Fibroblast of the aortic adventitia (primary cell): ENCODE measurements at regions not wholly inside any gene's neighbourhood (a gene's known extent, or its start where the extent isn't known, plus 50 kb on each side); places are given as distances from the start of the nearest gene placed in this dataset.

Experiments used
- DNase-seq: peaks from one replicate; pipeline ENCODE4 v3.0.0-alpha.2; 2010; ENCODE audit warnings: low read depth
- H3K4me3 ChIP-seq: 2 replicates; pipeline ENCODE4 v1.5.1; 2011; ENCODE audit warnings: low read depth, mild to moderate bottlenecking, control low read depth, low read length, moderate library complexity
- CTCF ChIP-seq: IDR thresholded peaks from 2 replicates; pipeline ENCODE4 v1.5.1; 2011; ENCODE audit warnings: mild to moderate bottlenecking, low read length, control low read depth, inconsistent platforms; ENCODE audit not compliant: insufficient read depth

- DNase-seq = no peak
- TF ChIP-seq CTCF = no peak
- no peak overlapping the region for H3K4me3 ChIP-seq
These were observed 101.9 kb upstream of the CREB5 start for GRCh38 chr7:28310460-28310848.

GRCh38 chr7:28311670-28312069, 100.6 kb upstream of the CREB5 start:
- H3K4me3 ChIP-seq = no peak overlapping the region
- TF ChIP-seq CTCF = no peak
- no peak for DNase-seq

GRCh38 chr7:28312948-28313347, 99.4 kb upstream of the CREB5 start:
- no peak for DNase-seq
- TF ChIP-seq CTCF = no peak
- H3K4me3 ChIP-seq = no peak overlapping the region

GRCh38 chr7:28314841-28315240, 97.5 kb upstream of the CREB5 start:
- no peak for TF ChIP-seq CTCF
- no peak overlapping the region for H3K4me3 ChIP-seq
- no peak for DNase-seq

GRCh38 chr7:28315565-28316410, 96.5 kb upstream of the CREB5 start:
- H3K4me3 ChIP-seq = no peak overlapping the region
- peak; percentile 62 for DNase-seq
- TF ChIP-seq CTCF = no peak

GRCh38 chr7:28316489-28316888, 95.8 kb upstream of the CREB5 start:
- no peak for TF ChIP-seq CTCF
- DNase-seq = peak; percentile 48
- H3K4me3 ChIP-seq = no peak overlapping the region
